ENCODE measurements at regions not wholly inside any gene's neighbourhood (a gene's known extent, or its start where the extent isn't known, plus 50 kb on each side); places are given as distances from the start of the nearest gene placed in this dataset.
A peak's percentile ranks its signal among the peaks of the same experiment; 100 is the strongest.

DNA sequence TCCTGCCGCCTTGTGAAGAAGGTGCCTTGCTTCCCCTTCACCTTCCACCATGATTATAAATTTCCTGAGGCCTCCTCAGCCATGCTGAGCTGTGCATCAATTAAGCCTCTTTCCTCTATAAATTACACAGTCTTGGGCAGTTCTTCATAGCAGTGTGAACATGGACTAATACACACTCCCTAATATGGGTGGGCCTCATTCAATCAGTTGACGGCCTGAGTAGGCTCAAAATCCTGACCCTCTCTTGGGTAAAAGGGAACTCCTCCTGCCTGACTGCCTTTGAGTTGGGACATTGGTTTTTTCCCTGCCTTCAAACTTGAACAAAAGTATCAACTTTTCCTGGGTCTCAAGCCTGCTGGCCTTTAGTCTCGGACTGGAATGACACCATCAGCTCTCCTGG, 96.6 kb upstream of the PROKR2 start:
- H3K9me3 ChIP-seq (ENCODE audit: control insufficient read depth in 2 of 3, insufficient read depth in 1 of 3, low read length in 3 of 3), result no peaks in the 10 kb centered on the region
- no peaks in the 10 kb centered on the region for H3K4me1 ChIP-seq (ENCODE audit: control insufficient read depth in 2 of 3, insufficient read depth in 2 of 3, low read depth in 1 of 3, low read length in 3 of 3)
- no peak overlapping the region for H3K27ac ChIP-seq (ENCODE audit: low read depth in 2 of 2, low read length in 2 of 2)
- no peaks in the 10 kb centered on the region for H3K36me3 ChIP-seq (ENCODE audit: control insufficient read depth in 2 of 3, insufficient read depth in 3 of 3, low read length in 3 of 3)
- TF ChIP-seq, protein P1, sequence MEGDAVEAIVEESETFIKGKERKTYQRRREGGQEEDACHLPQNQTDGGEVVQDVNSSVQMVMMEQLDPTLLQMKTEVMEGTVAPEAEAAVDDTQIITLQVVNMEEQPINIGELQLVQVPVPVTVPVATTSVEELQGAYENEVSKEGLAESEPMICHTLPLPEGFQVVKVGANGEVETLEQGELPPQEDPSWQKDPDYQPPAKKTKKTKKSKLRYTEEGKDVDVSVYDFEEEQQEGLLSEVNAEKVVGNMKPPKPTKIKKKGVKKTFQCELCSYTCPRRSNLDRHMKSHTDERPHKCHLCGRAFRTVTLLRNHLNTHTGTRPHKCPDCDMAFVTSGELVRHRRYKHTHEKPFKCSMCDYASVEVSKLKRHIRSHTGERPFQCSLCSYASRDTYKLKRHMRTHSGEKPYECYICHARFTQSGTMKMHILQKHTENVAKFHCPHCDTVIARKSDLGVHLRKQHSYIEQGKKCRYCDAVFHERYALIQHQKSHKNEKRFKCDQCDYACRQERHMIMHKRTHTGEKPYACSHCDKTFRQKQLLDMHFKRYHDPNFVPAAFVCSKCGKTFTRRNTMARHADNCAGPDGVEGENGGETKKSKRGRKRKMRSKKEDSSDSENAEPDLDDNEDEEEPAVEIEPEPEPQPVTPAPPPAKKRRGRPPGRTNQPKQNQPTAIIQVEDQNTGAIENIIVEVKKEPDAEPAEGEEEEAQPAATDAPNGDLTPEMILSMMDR (IDR thresholded peaks at IDR 0.05; ENCODE audit: borderline replicate concordance, extremely low read depth, insufficient read depth), result no peak
- no peak for DNase-seq
- no peaks in the 10 kb centered on the region for H3K27me3 ChIP-seq (ENCODE audit: control insufficient read depth, insufficient read depth, low read length)
- H3K4me3 ChIP-seq (ENCODE audit: low read length in 3 of 3), result no peak overlapping the region
- FAIRE-seq, result no peak
- no peak overlapping the region for H3K9ac ChIP-seq (ENCODE audit: low read length in 3 of 3)
- intact Hi-C loops (cut with DNase I), result no loop called here

- no peaks in the 10 kb centered on the region for H3K36me3 ChIP-seq (ENCODE audit: control insufficient read depth in 2 of 3, insufficient read depth in 3 of 3, low read length in 3 of 3)
- intact Hi-C loops (cut with DNase I), result no loop called here
- DNase-seq (no peak), FAIRE-seq (no peak)
- no peaks in the 10 kb centered on the region for H3K9me3 ChIP-seq (ENCODE audit: control insufficient read depth in 2 of 3, insufficient read depth in 1 of 3, low read length in 3 of 3)
- no peaks in the 10 kb centered on the region for H3K4me1 ChIP-seq (ENCODE audit: control insufficient read depth in 2 of 3, insufficient read depth in 2 of 3, low read depth in 1 of 3, low read length in 3 of 3)
- no peak overlapping the region for H3K4me3 ChIP-seq (ENCODE audit: low read length in 3 of 3)
- no peaks in the 10 kb centered on the region for H3K27me3 ChIP-seq (ENCODE audit: control insufficient read depth, insufficient read depth, low read length)
- H3K9ac ChIP-seq (ENCODE audit: low read length in 3 of 3), result no peak overlapping the region
- TF ChIP-seq, protein P1 (IDR thresholded peaks at IDR 0.05; ENCODE audit: borderline replicate concordance, extremely low read depth, insufficient read depth), result no peak
- no peak overlapping the region for H3K27ac ChIP-seq (ENCODE audit: low read depth in 2 of 2, low read length in 2 of 2)
Measured at GRCh38 chr20:5410470-5410869, 93.7 kb upstream of the PROKR2 start.

GRCh38 chr20:5402903-5403531, 86.3 kb upstream of the PROKR2 start:
- peaks cover 0 to 2% (median 0%) of the 10 kb centered on the region in 3 donors for H3K9me3 ChIP-seq (ENCODE audit: control insufficient read depth in 2 of 3, insufficient read depth in 1 of 3, low read length in 3 of 3)
- DNase-seq, result peak in 2 of 5 donors; percentile 6 to 8
- H3K4me3 ChIP-seq (ENCODE audit: low read length in 3 of 3), result no peak overlapping the region
- H3K4me1 ChIP-seq (ENCODE audit: control insufficient read depth in 2 of 3, insufficient read depth in 2 of 3, low read depth in 1 of 3, low read length in 3 of 3), result no peaks in the 10 kb centered on the region
- no peaks in the 10 kb centered on the region for H3K36me3 ChIP-seq (ENCODE audit: control insufficient read depth in 2 of 3, insufficient read depth in 3 of 3, low read length in 3 of 3)
- H3K9ac ChIP-seq (ENCODE audit: low read length in 3 of 3), result no peak overlapping the region
- no peak overlapping the region for H3K27ac ChIP-seq (ENCODE audit: low read depth in 2 of 2, low read length in 2 of 2)
- no peak for FAIRE-seq
- no peaks in the 10 kb centered on the region for H3K27me3 ChIP-seq (ENCODE audit: control insufficient read depth, insufficient read depth, low read length)
- TF ChIP-seq, protein P1 (IDR thresholded peaks at IDR 0.05; ENCODE audit: borderline replicate concordance, extremely low read depth, insufficient read depth), result no peak
- intact Hi-C loops (cut with DNase I), result no loop called here
